WTC11 (cell line): ENCODE measurements at regions not wholly inside any gene's neighbourhood (a gene's known extent, or its start where the extent isn't known, plus 50 kb on each side); places are given as distances from the start of the nearest gene placed in this dataset.

Source experiments
- ATAC-seq: fragments of 200-7000 bp; cut with Tn5 transposase; 2 replicates; pipeline ENCODE4 v1.10.0; 2021; ENCODE audit warnings: mild to moderate bottlenecking, moderate library complexity
- CTCF ChIA-PET: fragments of 300-600 bp; sonication (Branson Sonifier 250); formaldehyde crosslinking; loops from one replicate; lab custom pipeline; 2021; ENCODE audit warnings: antibody characterized with exemption; lab: Charles Lee
- POLR2A ChIA-PET: fragments of 350-600 bp; sonication (Branson Sonifier 250); formaldehyde crosslinking; loops from one replicate; lab custom pipeline; 2021; ENCODE audit warnings: antibody characterized with exemption; lab: Charles Lee
- DNase-seq: peaks from one replicate; pipeline ENCODE4 v3.0.0; 2021; ENCODE audit warnings: low spot score
- H3K27ac Mint-ChIP-seq: 2 replicates; pipeline ENCODE4 v1.8.0; 2021; ENCODE audit warnings: mixed read lengths
- H3K27me3 Mint-ChIP-seq: 2 replicates; pipeline ENCODE4 v1.8.0; 2021; ENCODE audit warnings: low read depth, mild to moderate bottlenecking, moderate library complexity, mixed read lengths
- H3K36me3 Mint-ChIP-seq: 2 replicates; pipeline ENCODE4 v1.8.0; 2021; ENCODE audit warnings: mixed read lengths
- H3K4me1 Mint-ChIP-seq: 2 replicates; pipeline ENCODE4 v1.8.0; 2022; ENCODE audit warnings: mixed read lengths
- H3K4me3 Mint-ChIP-seq: 2 replicates; pipeline ENCODE4 v1.8.0; 2021; ENCODE audit warnings: mild to moderate bottlenecking, moderate library complexity, mixed read lengths
- H3K9me3 Mint-ChIP-seq: 2 replicates; pipeline ENCODE4 v1.8.0; 2021; ENCODE audit warnings: mixed read lengths
- ATF1 ChIP-seq: sonication (generic); formaldehyde crosslinking; IDR thresholded peaks from 2 replicates; pipeline ENCODE4 v1.8.1; 2023; ENCODE audit warnings: mild to moderate bottlenecking, moderate library complexity, missing genetic modification reagents
- ATF3 ChIP-seq: sonication (generic); formaldehyde crosslinking; conservative IDR thresholded peaks from 2 replicates; pipeline ENCODE4 v1.8.1; 2022; ENCODE audit warnings: mild to moderate bottlenecking, missing genetic modification reagents
- CREB1 ChIP-seq: sonication (generic); formaldehyde crosslinking; IDR thresholded peaks from 2 replicates; pipeline ENCODE4 v1.8.0; 2023; ENCODE audit warnings: mild to moderate bottlenecking, missing genetic modification reagents
- CTCF ChIP-seq: fragments of 200-600 bp; IDR thresholded peaks from 2 replicates; pipeline ENCODE4 v1.8.0; 2022; ENCODE audit warnings: antibody characterized with exemption
- E2F4 ChIP-seq: sonication (generic); formaldehyde crosslinking; IDR thresholded peaks from 2 replicates; pipeline ENCODE4 v1.8.1; 2022; ENCODE audit warnings: low read depth, mild to moderate bottlenecking, moderate library complexity, missing genetic modification reagents, borderline replicate concordance
- GRHL2 ChIP-seq: fragments of 250-450 bp; sonication (Bioruptor Pico); IDR thresholded peaks from 2 replicates; pipeline ENCODE4 v1.8.0; 2022; ENCODE audit warnings: mild to moderate bottlenecking, moderate library complexity; ENCODE audit not compliant: insufficient replicate concordance, severe bottlenecking
- HMGA2 ChIP-seq: fragments of 250-450 bp; sonication (Bioruptor Pico); IDR thresholded peaks from 2 replicates; pipeline ENCODE4 v1.4.0; 2021; ENCODE audit warnings: mild to moderate bottlenecking, moderate library complexity
- MXD4 ChIP-seq: fragments of 250-450 bp; sonication (Bioruptor Pico); IDR thresholded peaks from 2 replicates; pipeline ENCODE4 v1.8.0; 2021; ENCODE audit warnings: mild to moderate bottlenecking, moderate library complexity, borderline replicate concordance
- NFATC4 ChIP-seq: fragments of 250-450 bp; sonication (Bioruptor Pico); IDR thresholded peaks from 2 replicates; pipeline ENCODE4 v1.9.0; 2021; ENCODE audit warnings: mild to moderate bottlenecking
- NFE2L1 ChIP-seq: sonication (generic); formaldehyde crosslinking; IDR thresholded peaks from 2 replicates; pipeline ENCODE4 v1.8.1; 2023; ENCODE audit warnings: missing genetic modification reagents
- NR1H2 ChIP-seq: sonication (generic); formaldehyde crosslinking; IDR thresholded peaks from 2 replicates; pipeline ENCODE4 v1.9.0; 2021; ENCODE audit warnings: mild to moderate bottlenecking, moderate library complexity, missing genetic modification reagents
- PREB ChIP-seq: sonication (generic); formaldehyde crosslinking; IDR thresholded peaks from 2 replicates; pipeline ENCODE4 v1.8.1; 2022; ENCODE audit warnings: mild to moderate bottlenecking, missing genetic modification reagents, moderate library complexity, borderline replicate concordance
- RELA ChIP-seq: sonication (generic); formaldehyde crosslinking; IDR thresholded peaks from 2 replicates; pipeline ENCODE4 v1.8.1; 2022; ENCODE audit warnings: missing genetic modification reagents, mild to moderate bottlenecking, borderline replicate concordance
- RORB ChIP-seq: fragments of 250-450 bp; sonication (Bioruptor Pico); IDR thresholded peaks from 2 replicates; pipeline ENCODE4 v1.9.0; 2021; ENCODE audit warnings: mild to moderate bottlenecking
- SMAD4 ChIP-seq: sonication (generic); formaldehyde crosslinking; IDR thresholded peaks from 2 replicates; pipeline ENCODE4 v1.8.0; 2022; ENCODE audit warnings: mild to moderate bottlenecking, missing genetic modification reagents
- TP53 ChIP-seq: sonication (generic); formaldehyde crosslinking; IDR thresholded peaks from 2 replicates; pipeline ENCODE4 v1.8.1; 2023; ENCODE audit warnings: mild to moderate bottlenecking, missing genetic modification reagents
- USF1 ChIP-seq: sonication (generic); formaldehyde crosslinking; IDR thresholded peaks from 2 replicates; pipeline ENCODE4 v1.8.0; 2022; ENCODE audit warnings: mild to moderate bottlenecking, missing genetic modification reagents
- ZBTB43 ChIP-seq: sonication (generic); formaldehyde crosslinking; IDR thresholded peaks from 2 replicates; pipeline ENCODE4 v1.8.1; 2023; ENCODE audit warnings: mild to moderate bottlenecking, missing genetic modification reagents
- ZNF423 ChIP-seq: fragments of 250-450 bp; sonication (Bioruptor Pico); IDR thresholded peaks from 2 replicates; pipeline ENCODE4 v2.1.2; 2022; ENCODE audit warnings: mild to moderate bottlenecking, moderate library complexity
- ZNF671 ChIP-seq: fragments of 250-450 bp; sonication (Bioruptor Pico); IDR thresholded peaks from 2 replicates; pipeline ENCODE4 v1.8.0; 2021; ENCODE audit warnings: mild to moderate bottlenecking
- ZSCAN18 ChIP-seq: fragments of 250-450 bp; sonication (Bioruptor Pico); IDR thresholded peaks from 2 replicates; pipeline ENCODE4 v2.1.2; 2022; ENCODE audit warnings: mild to moderate bottlenecking, moderate library complexity

GRCh38 chr2:41377837-41378236 is 670.0 kb upstream of the PKDCC start:
- DNase-seq (no peak), ATAC-seq (no peak)
- TF ChIP-seq USF1 (CRISPR knock-in tag), result no peak
- TF ChIP-seq GRHL2 (CRISPR knock-in tag), result no peak
- no peak for TF ChIP-seq ZNF671 (CRISPR knock-in tag)
- no peak for TF ChIP-seq NR1H2 (CRISPR knock-in tag)
- no peak for TF ChIP-seq NFE2L1
- H3K4me3 Mint-ChIP-seq, result no peak overlapping the region
- peaks cover 21% of the 10 kb centered on the region for H3K9me3 Mint-ChIP-seq
- peaks cover 18% of the 10 kb centered on the region for H3K36me3 Mint-ChIP-seq
- H3K4me1 Mint-ChIP-seq, result peaks cover 33% of the 10 kb centered on the region
- ChIA-PET POLR2A (no interaction called here), CTCF (no interaction called here)
- no peak overlapping the region for H3K27ac Mint-ChIP-seq
- peaks cover 3% of the 10 kb centered on the region; the same call in 1 of the 2 replicates for H3K27me3 Mint-ChIP-seq

- peaks cover 3% of the 10 kb centered on the region; the same call in 1 of the 2 replicates for H3K27me3 Mint-ChIP-seq
- peaks cover 18% of the 10 kb centered on the region for H3K36me3 Mint-ChIP-seq
- peaks cover 33% of the 10 kb centered on the region for H3K4me1 Mint-ChIP-seq
- H3K9me3 Mint-ChIP-seq, result peaks cover 21% of the 10 kb centered on the region
- ChIA-PET POLR2A (no interaction called here), CTCF (no interaction called here)
- ATAC-seq (no peak), DNase-seq (no peak)
- no peak overlapping the region for H3K4me3 Mint-ChIP-seq
- TF ChIP-seq CREB1 (no peak), HMGA2 (no peak), RELA (no peak), NFATC4 (CRISPR knock-in tag) (no peak), ATF1 (no peak), ZSCAN18 (CRISPR knock-in tag) (no peak), ZBTB43 (CRISPR knock-in tag) (no peak), MXD4 (CRISPR knock-in tag) (no peak), SMAD4 (no peak), TP53 (CRISPR knock-in tag) (no peak), ZNF423 (CRISPR knock-in tag) (no peak), PREB (no peak), RORB (CRISPR knock-in tag) (no peak), E2F4 (CRISPR knock-in tag) (no peak), ATF3 (CRISPR knock-in tag) (no peak), CTCF (no peak)
- no peak overlapping the region for H3K27ac Mint-ChIP-seq
Measured at GRCh38 chr2:41378420-41378819, 669.4 kb upstream of the PKDCC start.
